Transverse colon (tissue), 4 donors: ENCODE measurements at regions not wholly inside any gene's neighbourhood (a gene's known extent, or its start where the extent isn't known, plus 50 kb on each side); places are given as distances from the start of the nearest gene placed in this dataset.

Source experiments
- DNase-seq: peaks from one replicate; pipeline ENCODE4 v3.0.0-alpha.2; 2019
- H3K27ac ChIP-seq, 4 donors: fragments of 200-600 bp; sonication (generic); 2 replicates each; pipeline ENCODE4 v1.5.1; 2016 to 2018; ENCODE audit warnings: inconsistent platforms in 4 of 4
- H3K27me3 ChIP-seq: fragments of 200-600 bp; sonication (generic); 2 replicates; pipeline ENCODE4 v1.5.1; 2017; ENCODE audit warnings: inconsistent platforms
- H3K36me3 ChIP-seq, 4 donors: fragments of 200-600 bp; sonication (generic); 2 replicates each; pipeline ENCODE4 v1.5.1; 2017 to 2019; ENCODE audit warnings: inconsistent platforms in 4 of 4
- H3K4me1 ChIP-seq, 4 donors: fragments of 200-600 bp; sonication (generic); 2 replicates each; pipeline ENCODE4 v1.5.1; 2017 to 2020; ENCODE audit warnings: inconsistent platforms in 4 of 4
- H3K4me3 ChIP-seq, 4 donors: fragments of 200-600 bp; sonication (generic); 1 replicate in 1 of 4; 2 replicates in 3 of 4; pipeline versions ENCODE4 v1.5.1 to v1.6.1; 2017 to 2019; ENCODE audit warnings: inconsistent platforms in 4 of 4
- H3K9me3 ChIP-seq, 2 donors: fragments of 200-600 bp; sonication (generic); 2 replicates each; pipeline ENCODE4 v1.5.1; 2017 to 2019; ENCODE audit warnings: inconsistent platforms in 2 of 2
- EP300 ChIP-seq: sonication (generic); formaldehyde crosslinking; IDR thresholded peaks from one replicate; pipeline ENCODE4 v1.6.1; 2017; ENCODE audit warnings: antibody characterized with exemption, low read depth
- POLR2A ChIP-seq: fragments of 450-650 bp; IDR thresholded peaks from one replicate; pipeline ENCODE4 v1.6.1; 2016; ENCODE audit warnings: antibody characterized with exemption, mild to moderate bottlenecking, moderate library complexity
- POLR2AphosphoS5 ChIP-seq, 3 donors: sonication (generic); formaldehyde crosslinking; IDR thresholded peaks; one replicate each; pipeline ENCODE4 v1.6.1; 2016; ENCODE audit warnings: antibody characterized with exemption in 3 of 3
- WGBS, 2 donors: methylation state at CpG; one replicate each; pipeline ENCODE4 v1.1.5; 2018; ENCODE audit warnings: low coverage in 1 of 2; 5-methylcytosine and 5-hydroxymethylcytosine counted together
- in situ Hi-C, 4 donors: fragments of 200-750 bp; cut with MboI; loops; one replicate each; pipeline versions ENCODE4 v1.15.0 to v1.15.1; 2017; ENCODE audit warnings: low sequenced_read_pairs in 3 of 4, low pct_ligation_motif_present in 1 of 4, low pct_unique_long_range_greater_than_20kb in 1 of 4
- intact Hi-C: fragments of 100-400 bp; cut with DNase I; formaldehyde crosslinking; loops from one replicate; pipeline ENCODE4 v1.15.1; 2023; ENCODE audit warnings: low total_unique reads
- TF ChIP-seq, protein P1 (sequence below), 5 experiments: fragments of 200-600 bp in 3 of 5; fragments of 450-650 bp in 2 of 5; sonication (generic) in 3 of 5; IDR thresholded peaks; 1 replicate in 2 of 5; 2 replicates in 3 of 5; pipeline ENCODE4 v1.5.1; 2016 to 2017; ENCODE audit warnings: antibody characterized with exemption in 5 of 5, inconsistent platforms in 3 of 5, mild to moderate bottlenecking in 2 of 5, moderate library complexity in 1 of 5

DNA sequence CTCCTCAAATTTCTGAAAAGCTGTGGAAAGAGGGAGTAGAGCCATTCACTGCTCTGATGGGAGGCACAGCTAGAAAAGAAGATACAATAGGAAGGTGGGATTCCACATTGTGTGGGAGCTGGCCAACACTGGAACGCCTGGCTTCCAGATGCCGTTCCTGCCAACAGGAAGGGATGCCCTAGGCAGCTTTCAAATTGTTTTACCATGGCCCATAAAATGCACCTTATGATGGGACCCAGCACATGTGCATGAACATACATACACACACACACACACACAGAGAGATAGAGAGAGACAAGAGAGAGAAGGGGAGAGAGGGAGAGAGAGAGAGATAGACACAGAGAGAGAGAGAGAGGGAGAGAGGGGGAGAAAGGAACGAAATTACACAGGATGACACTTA, 86.1 kb upstream of the BZW1 start:
- in situ Hi-C loops (no loop called here), intact Hi-C loops (loop anchor here (1.0 kb wide), 1 partner anchor 23 kb away; no protein-coding TSS in a partner anchor)
- Histone ChIP-seq H3K36me3 (no peaks in the 10 kb centered on the region), H3K9me3 (no peaks in the 10 kb centered on the region), H3K27ac (no peak overlapping the region), H3K4me1 (no peaks in the 10 kb centered on the region), H3K4me3 (no peak overlapping the region), H3K27me3 (peaks cover 15% of the 10 kb centered on the region)
- TF ChIP-seq, protein P1, sequence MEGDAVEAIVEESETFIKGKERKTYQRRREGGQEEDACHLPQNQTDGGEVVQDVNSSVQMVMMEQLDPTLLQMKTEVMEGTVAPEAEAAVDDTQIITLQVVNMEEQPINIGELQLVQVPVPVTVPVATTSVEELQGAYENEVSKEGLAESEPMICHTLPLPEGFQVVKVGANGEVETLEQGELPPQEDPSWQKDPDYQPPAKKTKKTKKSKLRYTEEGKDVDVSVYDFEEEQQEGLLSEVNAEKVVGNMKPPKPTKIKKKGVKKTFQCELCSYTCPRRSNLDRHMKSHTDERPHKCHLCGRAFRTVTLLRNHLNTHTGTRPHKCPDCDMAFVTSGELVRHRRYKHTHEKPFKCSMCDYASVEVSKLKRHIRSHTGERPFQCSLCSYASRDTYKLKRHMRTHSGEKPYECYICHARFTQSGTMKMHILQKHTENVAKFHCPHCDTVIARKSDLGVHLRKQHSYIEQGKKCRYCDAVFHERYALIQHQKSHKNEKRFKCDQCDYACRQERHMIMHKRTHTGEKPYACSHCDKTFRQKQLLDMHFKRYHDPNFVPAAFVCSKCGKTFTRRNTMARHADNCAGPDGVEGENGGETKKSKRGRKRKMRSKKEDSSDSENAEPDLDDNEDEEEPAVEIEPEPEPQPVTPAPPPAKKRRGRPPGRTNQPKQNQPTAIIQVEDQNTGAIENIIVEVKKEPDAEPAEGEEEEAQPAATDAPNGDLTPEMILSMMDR (IDR thresholded peaks at IDR 0.05) = no peak
- TF ChIP-seq EP300 (no peak), POLR2AphosphoS5 (IDR thresholded peaks at IDR 0.05) (no peak)
- WGBS, 2 donors = 17 to 28% methylated on average over 1 to 3 of the region's 3 CpGs
- DNase-seq = no peak

DNA sequence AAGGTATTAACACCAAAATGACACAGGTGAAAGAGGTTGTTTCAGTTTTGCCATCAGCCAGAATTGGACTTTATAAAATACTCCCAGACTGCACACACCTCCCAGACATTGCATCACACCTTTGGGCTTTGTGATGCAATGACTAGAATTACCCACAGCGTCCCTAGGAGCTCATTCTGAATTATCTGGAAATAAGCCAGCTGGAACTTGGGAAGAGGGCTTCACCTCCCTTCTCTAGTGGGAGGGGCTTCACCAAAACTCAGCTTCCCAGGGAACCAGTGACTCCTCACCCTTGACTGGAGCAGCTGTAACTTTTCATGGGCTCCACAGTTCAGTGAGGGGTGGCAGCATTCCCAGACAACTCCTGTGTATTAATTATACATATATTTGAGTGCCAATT, 83.1 kb upstream of the BZW1 start:
- Histone ChIP-seq H3K4me3 (no peak overlapping the region), H3K36me3 (no peaks in the 10 kb centered on the region), H3K27ac (no peak overlapping the region), H3K9me3 (no peaks in the 10 kb centered on the region), H3K27me3 (peaks cover 10% of the 10 kb centered on the region), H3K4me1 (no peaks in the 10 kb centered on the region)
- in situ Hi-C loops (no loop called here), intact Hi-C loops (no loop called here)
- TF ChIP-seq POLR2AphosphoS5 (IDR thresholded peaks at IDR 0.05) = no peak
- no peak for TF ChIP-seq EP300
- TF ChIP-seq POLR2A = no peak
- TF ChIP-seq, protein P1 (IDR thresholded peaks at IDR 0.05) = no peak
- no peak for DNase-seq
- WGBS, 2 donors = 28% methylated on average over 1 of the region's 1 CpG; no CpG with 5 or more reads in 1 of the 2 donors

DNA sequence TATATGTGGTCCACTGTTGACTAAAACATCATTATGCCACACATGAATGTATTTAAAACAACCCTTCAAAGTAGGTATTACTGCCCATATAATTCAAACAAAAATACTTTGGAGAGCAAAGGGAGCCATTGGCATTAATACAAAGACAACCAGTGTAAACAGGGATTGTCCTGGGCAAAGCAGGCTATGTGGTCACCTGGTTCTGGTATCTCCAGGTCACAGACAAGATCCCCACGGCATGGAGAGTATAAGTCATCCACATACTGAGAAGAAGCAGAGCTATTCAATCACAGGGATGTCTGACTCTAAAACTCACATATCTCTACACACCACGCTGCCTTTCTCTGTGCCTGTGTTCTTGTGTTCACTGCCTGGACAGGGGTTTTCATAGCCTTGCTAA, 81.4 kb upstream of the BZW1 start:
- intact Hi-C loops = loop anchor here (5.0 kb wide), 1 partner anchor 802 kb away; no protein-coding TSS in a partner anchor
- no peaks in the 10 kb centered on the region for H3K36me3 ChIP-seq
- H3K4me3 ChIP-seq = no peak overlapping the region
- H3K27ac ChIP-seq = no peak overlapping the region
- no peaks in the 10 kb centered on the region for H3K9me3 ChIP-seq
- in situ Hi-C loops = no loop called here
- DNase-seq = no peak
- TF ChIP-seq, protein P1 (IDR thresholded peaks at IDR 0.05) = no peak
- no peak for TF ChIP-seq EP300
- no peak for TF ChIP-seq POLR2A
- no peak for TF ChIP-seq POLR2AphosphoS5 (IDR thresholded peaks at IDR 0.05)
- no peaks in the 10 kb centered on the region for H3K4me1 ChIP-seq
- H3K27me3 ChIP-seq = peaks cover 8% of the 10 kb centered on the region
- WGBS, 2 donors = 78% methylated on average over 2 of the region's 2 CpGs; no CpG with 5 or more reads in 1 of the 2 donors

DNA sequence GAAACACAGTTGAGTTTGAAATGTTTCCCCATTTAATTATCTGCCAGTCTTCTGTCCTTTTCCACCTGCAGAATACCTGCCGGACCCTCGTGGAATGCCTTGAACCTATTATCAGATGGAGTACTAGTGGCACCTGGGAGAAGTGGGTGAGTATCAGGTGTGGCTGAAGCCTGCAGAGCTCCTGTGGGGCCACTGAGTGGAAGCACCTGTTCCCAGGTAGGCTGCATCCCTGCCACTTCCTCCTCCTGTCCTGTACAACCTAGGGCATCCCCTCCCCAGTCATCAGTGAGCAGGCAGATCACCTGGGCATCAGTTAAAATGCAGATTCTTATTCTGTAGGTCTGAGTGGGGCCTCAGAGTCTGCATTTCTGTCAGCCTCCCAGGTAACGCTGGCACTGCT, 80.8 kb upstream of the BZW1 start:
- DNase-seq = no peak
- no peaks in the 10 kb centered on the region for H3K9me3 ChIP-seq
- TF ChIP-seq, protein P1 (IDR thresholded peaks at IDR 0.05) = no peak
- no peak for TF ChIP-seq POLR2A
- TF ChIP-seq EP300 = no peak
- TF ChIP-seq POLR2AphosphoS5 (IDR thresholded peaks at IDR 0.05) = no peak
- H3K27me3 ChIP-seq = peaks cover 6% of the 10 kb centered on the region
- H3K4me3 ChIP-seq = no peak overlapping the region
- in situ Hi-C loops (no loop called here), intact Hi-C loops (loop anchor here (5.0 kb wide), 1 partner anchor 801 kb away; no protein-coding TSS in a partner anchor)
- H3K27ac ChIP-seq = no peak overlapping the region
- no peaks in the 10 kb centered on the region for H3K4me1 ChIP-seq
- H3K36me3 ChIP-seq = no peaks in the 10 kb centered on the region
- 86 to 87% methylated on average over 1 to 3 of the region's 3 CpGs for WGBS, 2 donors
